Ovary (tissue), 7 donors: ENCODE measurements at regions not wholly inside any gene's neighbourhood (a gene's known extent, or its start where the extent isn't known, plus 50 kb on each side); places are given as distances from the start of the nearest gene placed in this dataset.

Experiments
- DNase-seq, 5 donors: peaks; one replicate each; pipeline ENCODE4 v3.0.0-alpha.2; 2019 to 2020
- H3K27ac ChIP-seq, 2 donors: fragments of 200-600 bp; one replicate each; pipeline versions ENCODE4 v1.5.1 to v1.8.0; 2019 to 2022
- H3K27me3 ChIP-seq: fragments of 200-600 bp; one replicate; pipeline ENCODE4 v1.8.0; 2022
- H3K36me3 ChIP-seq: fragments of 200-600 bp; sonication (generic); one replicate; pipeline ENCODE4 v1.5.1; 2019
- H3K4me1 ChIP-seq: one replicate; pipeline ENCODE4 v1.8.1; 2013; ENCODE audit warnings: mild to moderate bottlenecking, moderate library complexity; ENCODE audit not compliant: insufficient read depth
- H3K4me3 ChIP-seq: fragments of 200-600 bp; sonication (generic); one replicate; pipeline ENCODE4 v1.5.1; 2017
- H3K9me3 ChIP-seq, 2 donors: fragments of 200-600 bp in 1 of 2; sonication (generic) in 1 of 2; one replicate each; pipeline versions ENCODE4 v1.5.1 to v1.8.1; 2013 to 2019; ENCODE audit warnings: mild to moderate bottlenecking in 1 of 2, moderate library complexity in 1 of 2
- CTCF ChIP-seq, 3 donors: fragments of 450-650 bp in 2 of 3; fragments of 200-600 bp in 1 of 3; IDR thresholded peaks; one replicate each; pipeline versions ENCODE4 v1.5.1 to v1.8.0; 2016 to 2022; ENCODE audit warnings: antibody characterized with exemption in 3 of 3, mild to moderate bottlenecking in 1 of 3
- EP300 ChIP-seq: sonication (generic); formaldehyde crosslinking; IDR thresholded peaks from one replicate; pipeline ENCODE4 v1.6.1; 2017; ENCODE audit warnings: antibody characterized with exemption
- POLR2A ChIP-seq: fragments of 450-650 bp; IDR thresholded peaks from one replicate; pipeline ENCODE4 v1.6.1; 2017; ENCODE audit warnings: antibody characterized with exemption, mild to moderate bottlenecking, moderate library complexity
- WGBS, 3 donors: extraction: QIAGEN DNeasy Blood & Tissue Kit in 1 of 3; methylation state at CpG; one replicate each; pipeline versions ENCODE4 v1.1.5 to v1.1.7; 2013 to 2017; 5-methylcytosine and 5-hydroxymethylcytosine counted together
- intact Hi-C, 4 donors: fragments of 100-400 bp; cut with DNase I; formaldehyde crosslinking; loops; one replicate each; pipeline versions ENCODE4 v1.11.0 to v1.15.1; 2022 to 2023
- donor health status: DM: no; HTN: no; CAD: no; lungs with moderate emphysema.
- donor health status: DM: no; HTN: no; CAD: no.
- donor health status: Bipolar disorder and iron deficiency.
- donor health status: DM: no; HTN: no; CAD: no.
- donor health status: DM: yes; HTN: yes; CAD: no.

GRCh38 chr5:168121138-168121494, 170.3 kb upstream of the WWC1 start:
- no peak for DNase-seq
- no peak overlapping the region for H3K4me3 ChIP-seq
- H3K4me1 ChIP-seq: no peaks in the 10 kb centered on the region
- H3K36me3 ChIP-seq: no peaks in the 10 kb centered on the region
- H3K27me3 ChIP-seq: no peaks in the 10 kb centered on the region
- 90 to 94% (median 92%) methylated on average over 4 of the region's 4 CpGs for WGBS, 3 donors
- H3K27ac ChIP-seq: no peak overlapping the region
- no peaks in the 10 kb centered on the region for H3K9me3 ChIP-seq
- TF ChIP-seq POLR2A (no peak), CTCF (IDR thresholded peaks at IDR 0.05) (no peak), EP300 (no peak)
- intact Hi-C loops: no loop called here

- Histone ChIP-seq H3K27ac (no peak overlapping the region), H3K4me1 (no peaks in the 10 kb centered on the region), H3K4me3 (no peak overlapping the region), H3K9me3 (no peaks in the 10 kb centered on the region), H3K27me3 (no peaks in the 10 kb centered on the region), H3K36me3 (no peaks in the 10 kb centered on the region)
- DNase-seq: no peak
- intact Hi-C loops: no loop called here
- TF ChIP-seq CTCF (IDR thresholded peaks at IDR 0.05) (no peak), POLR2A (no peak), EP300 (no peak)
- WGBS, 3 donors: 91 to 93% (median 92%) methylated on average over 8 of the region's 8 CpGs
These were observed 167.6 kb upstream of the WWC1 start for GRCh38 chr5:168123631-168124528.

- TF ChIP-seq CTCF (IDR thresholded peaks at IDR 0.05) (no peak), POLR2A (no peak), EP300 (no peak)
- Histone ChIP-seq H3K27me3 (no peaks in the 10 kb centered on the region), H3K4me1 (no peaks in the 10 kb centered on the region), H3K9me3 (no peaks in the 10 kb centered on the region), H3K4me3 (no peak overlapping the region), H3K36me3 (no peaks in the 10 kb centered on the region), H3K27ac (no peak overlapping the region)
- intact Hi-C loops: no loop called here
- 87 to 88% (median 88%) methylated on average over 14 of the region's 14 CpGs for WGBS, 3 donors
- DNase-seq: no peak
These were observed 165.8 kb upstream of the WWC1 start for GRCh38 chr5:168125445-168126199.

GRCh38 chr5:168126606-168127005, 164.8 kb upstream of the WWC1 start:
- Histone ChIP-seq H3K27ac (no peak overlapping the region), H3K27me3 (no peaks in the 10 kb centered on the region), H3K4me1 (no peaks in the 10 kb centered on the region), H3K36me3 (no peaks in the 10 kb centered on the region), H3K4me3 (no peak overlapping the region), H3K9me3 (no peaks in the 10 kb centered on the region)
- no peak for TF ChIP-seq POLR2A
- TF ChIP-seq CTCF (IDR thresholded peaks at IDR 0.05): no peak
- no peak for TF ChIP-seq EP300
- 93 to 95% (median 93%) methylated on average over 15 of the region's 15 CpGs for WGBS, 3 donors
- no peak for DNase-seq
- intact Hi-C loops: no loop called here
